ENCODE measurements at regions not wholly inside any gene's neighbourhood (a gene's known extent, or its start where the extent isn't known, plus 50 kb on each side); places are given as distances from the start of the nearest gene placed in this dataset.

DNA sequence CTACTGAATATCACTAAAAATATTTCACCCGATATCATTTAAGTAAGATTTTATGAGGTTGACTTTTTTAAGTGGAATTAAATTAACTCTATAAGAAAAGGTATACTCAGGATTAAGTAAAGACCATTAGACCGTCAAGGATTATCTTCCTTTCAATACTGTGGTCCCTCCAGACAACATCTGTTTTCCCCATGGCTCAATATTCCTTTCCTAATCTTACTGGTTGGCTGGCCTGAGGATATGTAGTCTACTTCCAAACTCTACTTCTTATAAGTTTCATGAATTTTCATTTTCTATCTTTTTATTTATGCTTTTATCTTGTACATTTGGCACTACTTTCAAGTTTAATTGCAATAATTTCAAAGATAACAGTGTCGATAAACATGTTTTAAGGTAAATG, 725.4 kb downstream of the PCDH7 start:
- no peaks in the 10 kb centered on the region for H3K79me2 ChIP-seq (ENCODE audit: insufficient read depth, low read length)
- Mint-ChIP-seq H3K4me1 (peaks cover 0 to 3% of the 10 kb centered on the region in 2 experiments; a peak in 2 of 4 replicates), H3K4me3 (no peak overlapping the region), H3K27me3 (ENCODE audit: low read depth) (no peaks in the 10 kb centered on the region), H3K36me3 (ENCODE audit: insufficient read depth in 1 of 3, low read depth in 3 of 3) (no peaks in the 10 kb centered on the region), H3K27ac (no peak overlapping the region), H3K9me3 (no peaks in the 10 kb centered on the region)
- H3K27ac ChIP-seq (ENCODE audit: insufficient read length, low read depth, low read length) = no peak overlapping the region
- no peaks in the 10 kb centered on the region for H3K4me1 ChIP-seq (ENCODE audit: insufficient read depth, low read length)
- no peak overlapping the region for H2BK20ac ChIP-seq (ENCODE audit: low read depth, low read length, poor library complexity, severe bottlenecking)
- H2BK120ac ChIP-seq (ENCODE audit: low read depth, low read length, poor library complexity, severe bottlenecking) = no peak overlapping the region
- no peak for DNase-seq
- H4K5ac ChIP-seq (ENCODE audit: insufficient read length, low read depth, low read length) = no peak overlapping the region
- H3K4ac ChIP-seq (ENCODE audit: low read depth, low read length) = no peak overlapping the region
- no peak overlapping the region for H3K18ac ChIP-seq (ENCODE audit: insufficient read length, low read depth, low read length)
- H3K4me2 ChIP-seq (ENCODE audit: insufficient read depth, insufficient read length, low read length) = no peak overlapping the region
- H2AK5ac ChIP-seq (ENCODE audit: insufficient read length, low read length) = no peak overlapping the region
- H4K8ac ChIP-seq (replicated peaks; ENCODE audit: insufficient read length, low read depth, low read length) = no peak overlapping the region
- no peak overlapping the region for H3K23ac ChIP-seq (ENCODE audit: insufficient read length, low read depth, low read length)
- no peak overlapping the region for H2BK5ac ChIP-seq (ENCODE audit: insufficient read length, low read length)
- H4K91ac ChIP-seq (ENCODE audit: insufficient read length, low read depth, low read length) = no peak overlapping the region
- no peaks in the 10 kb centered on the region for H4K20me1 ChIP-seq (ENCODE audit: control insufficient read depth, insufficient read depth, insufficient read length)
- H3K9ac ChIP-seq (ENCODE audit: extremely low read depth, insufficient read length, low read length) = no peak overlapping the region
- no peak overlapping the region for H2BK12ac ChIP-seq (ENCODE audit: insufficient read length, low read depth, low read length)
- no peak overlapping the region for H3T11ph ChIP-seq (ENCODE audit: low read length)
- no peak overlapping the region for H2AFZ ChIP-seq (ENCODE audit: low read length)
- H3K9me3 ChIP-seq (ENCODE audit: control insufficient read depth, low read depth, low read length) = no peaks in the 10 kb centered on the region
- H3K79me1 ChIP-seq (ENCODE audit: insufficient read depth, low read depth, low read length, poor library complexity, severe bottlenecking) = no peaks in the 10 kb centered on the region
- H2BK15ac ChIP-seq (ENCODE audit: low read depth, low read length) = no peak overlapping the region
- TF ChIP-seq, protein P1, sequence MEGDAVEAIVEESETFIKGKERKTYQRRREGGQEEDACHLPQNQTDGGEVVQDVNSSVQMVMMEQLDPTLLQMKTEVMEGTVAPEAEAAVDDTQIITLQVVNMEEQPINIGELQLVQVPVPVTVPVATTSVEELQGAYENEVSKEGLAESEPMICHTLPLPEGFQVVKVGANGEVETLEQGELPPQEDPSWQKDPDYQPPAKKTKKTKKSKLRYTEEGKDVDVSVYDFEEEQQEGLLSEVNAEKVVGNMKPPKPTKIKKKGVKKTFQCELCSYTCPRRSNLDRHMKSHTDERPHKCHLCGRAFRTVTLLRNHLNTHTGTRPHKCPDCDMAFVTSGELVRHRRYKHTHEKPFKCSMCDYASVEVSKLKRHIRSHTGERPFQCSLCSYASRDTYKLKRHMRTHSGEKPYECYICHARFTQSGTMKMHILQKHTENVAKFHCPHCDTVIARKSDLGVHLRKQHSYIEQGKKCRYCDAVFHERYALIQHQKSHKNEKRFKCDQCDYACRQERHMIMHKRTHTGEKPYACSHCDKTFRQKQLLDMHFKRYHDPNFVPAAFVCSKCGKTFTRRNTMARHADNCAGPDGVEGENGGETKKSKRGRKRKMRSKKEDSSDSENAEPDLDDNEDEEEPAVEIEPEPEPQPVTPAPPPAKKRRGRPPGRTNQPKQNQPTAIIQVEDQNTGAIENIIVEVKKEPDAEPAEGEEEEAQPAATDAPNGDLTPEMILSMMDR (conservative IDR thresholded peaks at IDR 0.05) = no peak
- no peak overlapping the region for H3K14ac ChIP-seq (ENCODE audit: insufficient read depth, low read length)
- H3K23me2 ChIP-seq (ENCODE audit: insufficient read length, low read depth, low read length, poor library complexity, severe bottlenecking) = no peaks in the 10 kb centered on the region
- WGBS (ENCODE audit: extremely low coverage, insufficient read length, low lambda C conversion rate) = no CpG with 5 or more reads among the region's 3 CpGs
- no peak overlapping the region for H3K56ac ChIP-seq (ENCODE audit: insufficient read length, low read depth, low read length)
- H3K27me3 ChIP-seq (ENCODE audit: insufficient read depth, low read length) = no peaks in the 10 kb centered on the region

All from H9 (cell line).